Adrenal gland (tissue), 9 donors: ENCODE measurements at regions not wholly inside any gene's neighbourhood (a gene's known extent, or its start where the extent isn't known, plus 50 kb on each side); places are given as distances from the start of the nearest gene placed in this dataset.
"Not testable (repeated sequence)": the region's sequence is repeated elsewhere in the genome, so short reads cannot be mapped to it uniquely, and the experiment has no call there.

Experiments used
- DNase-seq, 7 donors: peaks; one replicate each; pipeline ENCODE4 v3.0.0-alpha.2; 2019 to 2020
- H3K27ac ChIP-seq, 5 donors: fragments of 200-600 bp; sonication (generic) in 4 of 5; 1 replicate in 3 of 5; 2 replicates in 2 of 5; pipeline versions ENCODE4 v1.5.1 to v1.8.0; 2016 to 2020; ENCODE audit warnings: mild to moderate bottlenecking in 1 of 5
- H3K27me3 ChIP-seq: fragments of 200-600 bp; 2 replicates; pipeline ENCODE4 v1.8.0; 2021
- H3K36me3 ChIP-seq, 2 donors: fragments of 200-600 bp; replicated peaks in 1 of 2; 1 replicate in 1 of 2; 2 replicates in 1 of 2; pipeline versions ENCODE4 v1.5.1 to v1.8.0; 2018 to 2022
- H3K4me1 ChIP-seq, 2 donors: fragments of 200-600 bp; replicated peaks in 1 of 2; 1 replicate in 1 of 2; 2 replicates in 1 of 2; pipeline versions ENCODE4 v1.5.1 to v1.8.0; 2018 to 2021
- H3K4me3 ChIP-seq, 4 donors: fragments of 200-600 bp; sonication (generic) in 3 of 4; one replicate each; pipeline ENCODE4 v1.5.1; 2016 to 2018
- H3K9me3 ChIP-seq, 3 donors: fragments of 200-600 bp; sonication (generic) in 1 of 3; replicated peaks in 1 of 3; 1 replicate in 2 of 3; 2 replicates in 1 of 3; pipeline versions ENCODE4 v1.5.1 to v1.8.0; 2016 to 2021
- CTCF ChIP-seq, 6 experiments: fragments of 450-650 bp in 4 of 6; fragments of 200-600 bp in 2 of 6; sonication (generic) in 1 of 6; IDR thresholded peaks; 1 replicate in 5 of 6; 2 replicates in 1 of 6; pipeline versions ENCODE4 v1.5.1 to v1.8.0; 2016 to 2021; ENCODE audit warnings: antibody characterized with exemption in 6 of 6, mild to moderate bottlenecking in 2 of 6, moderate library complexity in 1 of 6
- POLR2A ChIP-seq, 2 donors: fragments of 450-650 bp; IDR thresholded peaks; one replicate each; pipeline ENCODE4 v1.6.1; 2017; ENCODE audit warnings: antibody characterized with exemption in 2 of 2, mild to moderate bottlenecking in 2 of 2, moderate library complexity in 1 of 2
- WGBS, 4 donors: extraction: QIAGEN DNeasy Blood & Tissue Kit in 2 of 4; methylation state at CpG; one replicate each; pipeline versions ENCODE4 v1.1.5 to v1.1.7; 2013 to 2017; 5-methylcytosine and 5-hydroxymethylcytosine counted together
- intact Hi-C, 2 donors: fragments of 100-400 bp; cut with DNase I; formaldehyde crosslinking; loops; one replicate each; pipeline versions ENCODE4 v1.14.1 to v1.15.0; 2022 to 2023
- donor health status: healthy with polysubstance abuse.
- donor health status: Bipolar disorder and iron deficiency.
- donor health status: DM: yes; HTN: yes; CAD: no.
- donor health status: DM: no; HTN: no; CAD: no.
- donor health status: DM: no; HTN: no; CAD: no.

GRCh38 chr2:183543222-183543621 is 419.0 kb downstream of the NUP35 start:
- H3K4me3 ChIP-seq = no peak overlapping the region
- intact Hi-C loops = no loop called here
- no peak overlapping the region for H3K27ac ChIP-seq
- DNase-seq = no peak
- no peaks in the 10 kb centered on the region for H3K27me3 ChIP-seq
- no peak for TF ChIP-seq CTCF (IDR thresholded peaks at IDR 0.05)
- no peaks in the 10 kb centered on the region for H3K36me3 ChIP-seq
- WGBS, 4 donors = 57 to 87% (median 76%) methylated on average over 5 of the region's 5 CpGs
- H3K4me1 ChIP-seq = no peaks in the 10 kb centered on the region
- H3K9me3 ChIP-seq = no peaks in the 10 kb centered on the region

GRCh38 chr2:183543731-183544130 is 419.5 kb downstream of the NUP35 start:
- Histone ChIP-seq H3K9me3 (no peaks in the 10 kb centered on the region), H3K36me3 (no peaks in the 10 kb centered on the region), H3K27ac (no peak overlapping the region), H3K4me1 (no peaks in the 10 kb centered on the region), H3K27me3 (no peaks in the 10 kb centered on the region), H3K4me3 (no peak overlapping the region)
- WGBS, 4 donors = 48 to 82% (median 63%) methylated on average over 5 to 7 of the region's 7 CpGs
- TF ChIP-seq CTCF (IDR thresholded peaks at IDR 0.05) (no peak), POLR2A (IDR thresholded peaks at IDR 0.05) (no peak)
- DNase-seq = no peak
- intact Hi-C loops = no loop called here

- 85 to 90% (median 86%) methylated on average over 3 to 21 of the region's 21 CpGs for WGBS, 4 donors
- H3K9me3 ChIP-seq, DNase-seq, H3K4me3 ChIP-seq, H3K36me3 ChIP-seq, H3K27me3 ChIP-seq, H3K27ac ChIP-seq, H3K4me1 ChIP-seq, intact Hi-C loops: not testable (repeated sequence)
Observed at GRCh38 chr2:183546560-183547350, 422.5 kb downstream of the NUP35 start.

- no peaks in the 10 kb centered on the region for H3K9me3 ChIP-seq
- intact Hi-C loops = no loop called here
- H3K27me3 ChIP-seq = no peaks in the 10 kb centered on the region
- no peak for DNase-seq
- 54 to 64% (median 56%) methylated on average over 4 of the region's 4 CpGs for WGBS, 4 donors
- H3K27ac ChIP-seq = no peak overlapping the region
- no peaks in the 10 kb centered on the region for H3K36me3 ChIP-seq
- no peak overlapping the region for H3K4me3 ChIP-seq
- TF ChIP-seq CTCF (IDR thresholded peaks at IDR 0.05) (no peak), POLR2A (IDR thresholded peaks at IDR 0.05) (no peak)
- no peaks in the 10 kb centered on the region for H3K4me1 ChIP-seq
Observed at GRCh38 chr2:183552716-183553115, 428.5 kb downstream of the NUP35 start.

GRCh38 chr2:183564726-183565125 is 440.5 kb downstream of the NUP35 start:
- Histone ChIP-seq H3K9me3 (no peaks in the 10 kb centered on the region), H3K27me3 (no peaks in the 10 kb centered on the region), H3K27ac (no peak overlapping the region), H3K4me1 (no peaks in the 10 kb centered on the region), H3K36me3 (no peaks in the 10 kb centered on the region), H3K4me3 (no peak overlapping the region)
- no peak for DNase-seq
- TF ChIP-seq POLR2A (IDR thresholded peaks at IDR 0.05) = no peak
- TF ChIP-seq CTCF (IDR thresholded peaks at IDR 0.05) = no peak
- intact Hi-C loops = no loop called here
